BLaER1 treated with 17β-estradiol and CSF1 and Interleukin-3, amounts not matched to agents 10 nM and 100 nM (cell line): ENCODE measurements at regions not wholly inside any gene's neighbourhood (a gene's known extent, or its start where the extent isn't known, plus 50 kb on each side); places are given as distances from the start of the nearest gene placed in this dataset.

Source experiments
- H3K27ac ChIP-seq, 11 experiments: shearing (Covaris generic); formaldehyde crosslinking; 2 replicates each; pipeline ENCODE4 v1.8.1; 2022
- H3K27me3 ChIP-seq, 11 experiments: shearing (Covaris generic); formaldehyde crosslinking; 2 replicates each; pipeline ENCODE4 v1.8.1; 2022
- H3K36me3 ChIP-seq, 11 experiments: shearing (Covaris generic); formaldehyde crosslinking; 2 replicates each; pipeline ENCODE4 v1.8.1; 2022
- H3K4me1 ChIP-seq, 10 experiments: shearing (Covaris generic); formaldehyde crosslinking; 2 replicates each; pipeline ENCODE4 v1.8.1; 2022
- H3K4me2 ChIP-seq, 11 experiments: shearing (Covaris generic); formaldehyde crosslinking; 2 replicates each; pipeline ENCODE4 v1.8.1; 2022
- H3K4me3 ChIP-seq, 10 experiments: shearing (Covaris generic); formaldehyde crosslinking; 2 replicates each; pipeline ENCODE4 v1.8.1; 2022
- H3K9ac ChIP-seq, 11 experiments: shearing (Covaris generic); formaldehyde crosslinking; 2 replicates each; pipeline ENCODE4 v1.8.1; 2022
- H3K9me3 ChIP-seq, 11 experiments: shearing (Covaris generic); formaldehyde crosslinking; replicated peaks in 1 of 11; 2 replicates each; pipeline ENCODE4 v1.8.1; 2022
- H4K20me1 ChIP-seq, 11 experiments: shearing (Covaris generic); formaldehyde crosslinking; 2 replicates each; pipeline ENCODE4 v1.8.1; 2022
- Cebpa-rat ChIP-seq, 11 experiments: shearing (Covaris generic); IDR thresholded peaks; 2 replicates each; pipeline ENCODE4 v1.8.1; 2022

- H3K9ac ChIP-seq: no peak overlapping the region
- no peak overlapping the region for H3K4me3 ChIP-seq
- H4K20me1 ChIP-seq: no peaks in the 10 kb centered on the region
- H3K27me3 ChIP-seq: no peaks in the 10 kb centered on the region
- no peak overlapping the region for H3K4me2 ChIP-seq
- H3K36me3 ChIP-seq: no peaks in the 10 kb centered on the region
- H3K4me1 ChIP-seq: peaks cover 6 to 18% (median 9%) of the 10 kb centered on the region in 10 experiments; a peak in 13 of 20 replicates
- no peak overlapping the region for H3K27ac ChIP-seq
- TF ChIP-seq Cebpa-rat (IDR thresholded peaks at IDR 0.05): no peak
- no peaks in the 10 kb centered on the region for H3K9me3 ChIP-seq
Measured at GRCh38 chr1:214837376-214837775, 234.4 kb downstream of the CENPF start.

- H4K20me1 ChIP-seq: no peaks in the 10 kb centered on the region
- no peak overlapping the region for H3K9ac ChIP-seq
- H3K4me2 ChIP-seq: no peak overlapping the region
Measured at GRCh38 chr1:214838351-214838750, 235.4 kb downstream of the CENPF start.

GRCh38 chr1:214840356-214840755 is 237.4 kb downstream of the CENPF start:
- no peaks in the 10 kb centered on the region for H4K20me1 ChIP-seq
- peak overlapping the region in 8 of 11 experiments; percentile 2 to 60 (median 23); a peak in 10 of 22 replicates for H3K4me2 ChIP-seq
- no peak overlapping the region for H3K27ac ChIP-seq
- no peak overlapping the region for H3K9ac ChIP-seq
- H3K27me3 ChIP-seq: no peaks in the 10 kb centered on the region
- H3K9me3 ChIP-seq: no peaks in the 10 kb centered on the region
- H3K36me3 ChIP-seq: no peaks in the 10 kb centered on the region
- H3K4me1 ChIP-seq: peaks cover 6 to 18% (median 9%) of the 10 kb centered on the region in 10 experiments; a peak in 13 of 20 replicates
- no peak overlapping the region for H3K4me3 ChIP-seq
- no peak for TF ChIP-seq Cebpa-rat (IDR thresholded peaks at IDR 0.05)

More at GRCh38 chr1:214838351-214838750, 235.4 kb downstream of the CENPF start:
- Histone ChIP-seq H3K27ac (no peak overlapping the region), H3K9me3 (no peaks in the 10 kb centered on the region), H3K4me3 (no peak overlapping the region), H3K27me3 (no peaks in the 10 kb centered on the region), H3K4me1 (peaks cover 6 to 18% (median 9%) of the 10 kb centered on the region in 10 experiments; a peak in 13 of 20 replicates), H3K36me3 (no peaks in the 10 kb centered on the region)
- TF ChIP-seq Cebpa-rat (IDR thresholded peaks at IDR 0.05): no peak

- H3K9me3 ChIP-seq: no peaks in the 10 kb centered on the region
- H3K4me1 ChIP-seq: peaks cover 6 to 18% (median 9%) of the 10 kb centered on the region in 10 experiments; a peak in 13 of 20 replicates
- TF ChIP-seq Cebpa-rat (IDR thresholded peaks at IDR 0.05): no peak
- no peaks in the 10 kb centered on the region for H3K27me3 ChIP-seq
- no peak overlapping the region for H3K4me3 ChIP-seq
- no peak overlapping the region for H3K27ac ChIP-seq
- H3K36me3 ChIP-seq: no peaks in the 10 kb centered on the region
- no peak overlapping the region for H3K4me2 ChIP-seq
- no peaks in the 10 kb centered on the region for H4K20me1 ChIP-seq
- no peak overlapping the region for H3K9ac ChIP-seq
Measured at GRCh38 chr1:214842856-214843255, 239.7 kb upstream of the KCNK2 start.

GRCh38 chr1:214843281-214843680 is 239.3 kb upstream of the KCNK2 start:
- Histone ChIP-seq H3K9ac (no peak overlapping the region), H3K4me2 (no peak overlapping the region), H3K9me3 (no peaks in the 10 kb centered on the region), H3K4me3 (no peak overlapping the region), H3K36me3 (no peaks in the 10 kb centered on the region), H4K20me1 (no peaks in the 10 kb centered on the region), H3K4me1 (peaks cover 6 to 18% (median 9%) of the 10 kb centered on the region in 10 experiments; a peak in 13 of 20 replicates), H3K27ac (no peak overlapping the region), H3K27me3 (no peaks in the 10 kb centered on the region)
- no peak for TF ChIP-seq Cebpa-rat (IDR thresholded peaks at IDR 0.05)

GRCh38 chr1:214844319-214844718 is 238.2 kb upstream of the KCNK2 start:
- H3K9me3 ChIP-seq: no peaks in the 10 kb centered on the region
- no peak for TF ChIP-seq Cebpa-rat (IDR thresholded peaks at IDR 0.05)
- no peaks in the 10 kb centered on the region for H3K27me3 ChIP-seq
- H3K27ac ChIP-seq: no peak overlapping the region
- no peak overlapping the region for H3K9ac ChIP-seq
- H3K4me1 ChIP-seq: peaks cover 6 to 18% (median 9%) of the 10 kb centered on the region in 10 experiments; a peak in 13 of 20 replicates
- no peak overlapping the region for H3K4me3 ChIP-seq
- no peaks in the 10 kb centered on the region for H4K20me1 ChIP-seq
- H3K36me3 ChIP-seq: no peaks in the 10 kb centered on the region
- H3K4me2 ChIP-seq: no peak overlapping the region

GRCh38 chr1:214846276-214846675 is 236.3 kb upstream of the KCNK2 start:
- Histone ChIP-seq H3K4me1 (no peaks in the 10 kb centered on the region), H3K27me3 (no peaks in the 10 kb centered on the region), H3K27ac (no peak overlapping the region), H3K4me3 (no peak overlapping the region), H4K20me1 (no peaks in the 10 kb centered on the region), H3K9me3 (peaks cover 0 to 7% (median 3%) of the 10 kb centered on the region in 11 experiments; a peak in 6 of 22 replicates), H3K4me2 (no peak overlapping the region), H3K36me3 (no peaks in the 10 kb centered on the region), H3K9ac (no peak overlapping the region)
- TF ChIP-seq Cebpa-rat (IDR thresholded peaks at IDR 0.05): no peak

GRCh38 chr1:214847071-214847810 is 235.3 kb upstream of the KCNK2 start:
- Histone ChIP-seq H3K9ac (no peak overlapping the region), H3K27ac (no peak overlapping the region), H3K4me2 (no peak overlapping the region), H3K9me3 (peaks cover 0 to 7% (median 3%) of the 10 kb centered on the region in 11 experiments; a peak in 6 of 22 replicates), H3K4me1 (no peaks in the 10 kb centered on the region), H3K27me3 (no peaks in the 10 kb centered on the region), H3K36me3 (no peaks in the 10 kb centered on the region), H3K4me3 (no peak overlapping the region), H4K20me1 (no peaks in the 10 kb centered on the region)
- TF ChIP-seq Cebpa-rat (IDR thresholded peaks at IDR 0.05): no peak

- Histone ChIP-seq H3K4me2 (no peak overlapping the region), H3K4me1 (no peaks in the 10 kb centered on the region), H3K27ac (no peak overlapping the region)
Measured at GRCh38 chr1:214848101-214848500, 234.4 kb upstream of the KCNK2 start.

More at GRCh38 chr1:214848101-214848500, 234.4 kb upstream of the KCNK2 start:
- no peaks in the 10 kb centered on the region for H3K36me3 ChIP-seq
- TF ChIP-seq Cebpa-rat (IDR thresholded peaks at IDR 0.05): no peak
- peaks cover 0 to 7% (median 3%) of the 10 kb centered on the region in 11 experiments; a peak in 6 of 22 replicates for H3K9me3 ChIP-seq
- H3K9ac ChIP-seq: no peak overlapping the region
- no peaks in the 10 kb centered on the region for H4K20me1 ChIP-seq
- no peaks in the 10 kb centered on the region for H3K27me3 ChIP-seq
- no peak overlapping the region for H3K4me3 ChIP-seq
